A673 (cell line): ENCODE measurements at regions not wholly inside any gene's neighbourhood (a gene's known extent, or its start where the extent isn't known, plus 50 kb on each side); places are given as distances from the start of the nearest gene placed in this dataset.

ENCODE experiments used
- EZH2 ChIP-seq: fragments of 200-600 bp; sonication (generic); IDR thresholded peaks from 2 replicates; pipeline ENCODE4 v1.6.1; 2017; ENCODE audit warnings: borderline replicate concordance, low read depth, mild to moderate bottlenecking, mixed read lengths, antibody characterized with exemption, low read length; ENCODE audit not compliant: poor library complexity, severe bottlenecking
- TF ChIP-seq, protein P1 (sequence below): fragments of 300-800, 200-600 bp; sonication (generic); conservative IDR thresholded peaks from 2 replicates; pipeline ENCODE4 v1.5.1; 2017; ENCODE audit warnings: low read depth, mild to moderate bottlenecking, antibody characterized with exemption, low read length, moderate library complexity, mixed read lengths

DNA sequence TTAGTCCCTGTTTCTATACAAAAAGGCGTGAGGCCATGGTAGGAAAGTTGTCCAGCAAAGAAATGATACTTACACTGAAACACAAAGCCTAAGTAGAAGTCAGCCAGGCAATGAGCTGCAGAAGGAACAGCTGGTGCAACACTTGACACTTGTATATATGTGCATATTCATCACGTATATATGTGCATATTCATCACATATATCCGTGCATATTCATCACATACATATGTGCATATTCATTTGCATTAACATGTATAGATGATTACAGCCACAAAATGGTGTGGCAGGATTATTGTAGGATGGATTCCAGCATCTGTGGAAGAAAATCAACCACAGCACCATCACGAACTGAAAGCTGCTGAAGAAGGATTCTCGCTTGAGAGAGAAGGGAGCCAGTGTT, 189.0 kb upstream of the RGS18 start:
- TF ChIP-seq, protein P1, sequence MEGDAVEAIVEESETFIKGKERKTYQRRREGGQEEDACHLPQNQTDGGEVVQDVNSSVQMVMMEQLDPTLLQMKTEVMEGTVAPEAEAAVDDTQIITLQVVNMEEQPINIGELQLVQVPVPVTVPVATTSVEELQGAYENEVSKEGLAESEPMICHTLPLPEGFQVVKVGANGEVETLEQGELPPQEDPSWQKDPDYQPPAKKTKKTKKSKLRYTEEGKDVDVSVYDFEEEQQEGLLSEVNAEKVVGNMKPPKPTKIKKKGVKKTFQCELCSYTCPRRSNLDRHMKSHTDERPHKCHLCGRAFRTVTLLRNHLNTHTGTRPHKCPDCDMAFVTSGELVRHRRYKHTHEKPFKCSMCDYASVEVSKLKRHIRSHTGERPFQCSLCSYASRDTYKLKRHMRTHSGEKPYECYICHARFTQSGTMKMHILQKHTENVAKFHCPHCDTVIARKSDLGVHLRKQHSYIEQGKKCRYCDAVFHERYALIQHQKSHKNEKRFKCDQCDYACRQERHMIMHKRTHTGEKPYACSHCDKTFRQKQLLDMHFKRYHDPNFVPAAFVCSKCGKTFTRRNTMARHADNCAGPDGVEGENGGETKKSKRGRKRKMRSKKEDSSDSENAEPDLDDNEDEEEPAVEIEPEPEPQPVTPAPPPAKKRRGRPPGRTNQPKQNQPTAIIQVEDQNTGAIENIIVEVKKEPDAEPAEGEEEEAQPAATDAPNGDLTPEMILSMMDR, result no peak
- TF ChIP-seq EZH2, result no peak
